CD4-positive, alpha-beta T cell (primary cell): ENCODE measurements at regions not wholly inside any gene's neighbourhood (a gene's known extent, or its start where the extent isn't known, plus 50 kb on each side); places are given as distances from the start of the nearest gene placed in this dataset.

Experiments
- ATAC-seq: fragments of 200-7000 bp; cut with Tn5 transposase; one replicate; pipeline ENCODE4 v1.10.0; 2022; ENCODE audit warnings: mild to moderate bottlenecking; ENCODE audit not compliant: poor library complexity
- CTCF ChIA-PET: fragments of 350-600 bp; sonication (Branson Sonifier 250); formaldehyde crosslinking; loops from one replicate; lab custom pipeline; 2021; ENCODE audit warnings: antibody characterized with exemption, inconsistent platforms; lab: Charles Lee
- POLR2A ChIA-PET: fragments of 350-600 bp; sonication (Branson Sonifier 250); formaldehyde crosslinking; loops from one replicate; lab custom pipeline; 2021; ENCODE audit warnings: antibody characterized with exemption, inconsistent platforms; lab: Charles Lee
- DNase-seq, 14 experiments: peaks; one replicate each; pipeline ENCODE4 v3.0.0-alpha.2; 2013 to 2020; ENCODE audit warnings: mixed read lengths in 2 of 14
- H3K27ac ChIP-seq, 2 donors: one replicate each; pipeline versions ENCODE4 v1.5.1 to v1.7.0; 2013; ENCODE audit warnings: low read length in 2 of 2, low read depth in 1 of 2, mild to moderate bottlenecking in 1 of 2
- H3K27me3 ChIP-seq, 2 experiments: 1 replicate in 1 of 2; 2 replicates in 1 of 2; pipeline versions ENCODE4 v1.6.1 to v1.7.0; 2013; ENCODE audit warnings: low read length in 2 of 2, control low read depth in 1 of 2, mild to moderate bottlenecking in 1 of 2, moderate library complexity in 1 of 2; ENCODE audit not compliant: insufficient read depth in 2 of 2, control insufficient read depth in 1 of 2
- H3K36me3 ChIP-seq: one replicate; pipeline ENCODE4 v1.6.1; 2013; ENCODE audit warnings: low read length, control low read depth; ENCODE audit not compliant: insufficient read depth
- H3K4me1 ChIP-seq: one replicate; pipeline ENCODE4 v1.6.1; 2013; ENCODE audit warnings: low read length, control low read depth; ENCODE audit not compliant: insufficient read depth
- H3K4me3 ChIP-seq: one replicate; pipeline ENCODE4 v1.5.1; 2013; ENCODE audit warnings: mild to moderate bottlenecking, low read length, moderate library complexity
- H3K9me3 ChIP-seq, 2 experiments: 1 replicate in 1 of 2; 2 replicates in 1 of 2; pipeline versions ENCODE4 v1.6.1 to v1.7.0; 2013; ENCODE audit warnings: low read length in 2 of 2, mild to moderate bottlenecking in 2 of 2, control low read depth in 1 of 2, moderate library complexity in 1 of 2; ENCODE audit not compliant: control insufficient read depth in 1 of 2, insufficient read depth in 1 of 2
- H3K27ac Mint-ChIP-seq: one replicate; pipeline ENCODE4 v1.8.0; 2020; ENCODE audit warnings: mixed read lengths
- H3K27me3 Mint-ChIP-seq: one replicate; pipeline ENCODE4 v1.8.0; 2021; ENCODE audit warnings: mixed read lengths
- H3K36me3 Mint-ChIP-seq: one replicate; pipeline ENCODE4 v1.8.0; 2021; ENCODE audit warnings: low read depth, mixed read lengths
- H3K4me1 Mint-ChIP-seq: one replicate; pipeline ENCODE4 v1.8.0; 2021; ENCODE audit warnings: low read depth, mixed read lengths
- H3K4me3 Mint-ChIP-seq: one replicate; pipeline ENCODE4 v1.8.0; 2020; ENCODE audit warnings: mild to moderate bottlenecking, mixed read lengths
- H3K9me3 Mint-ChIP-seq: one replicate; pipeline ENCODE4 v1.8.0; 2020; ENCODE audit warnings: mixed read lengths
- intact Hi-C, 2 experiments: fragments of 100-400 bp; cut with DNase I in 1 of 2; cut with micrococcal nuclease in 1 of 2; formaldehyde crosslinking; loops; one replicate each; pipeline versions ENCODE4 v1.15.1 to v1.9.0; 2023 to 2025; cut with DNase I, micrococcal nuclease
- TF ChIP-seq, protein P1 (sequence below): fragments of 200-600 bp; IDR thresholded peaks from one replicate; pipeline ENCODE4 v1.8.0; 2022; ENCODE audit warnings: antibody characterized with exemption, mild to moderate bottlenecking

DNA sequence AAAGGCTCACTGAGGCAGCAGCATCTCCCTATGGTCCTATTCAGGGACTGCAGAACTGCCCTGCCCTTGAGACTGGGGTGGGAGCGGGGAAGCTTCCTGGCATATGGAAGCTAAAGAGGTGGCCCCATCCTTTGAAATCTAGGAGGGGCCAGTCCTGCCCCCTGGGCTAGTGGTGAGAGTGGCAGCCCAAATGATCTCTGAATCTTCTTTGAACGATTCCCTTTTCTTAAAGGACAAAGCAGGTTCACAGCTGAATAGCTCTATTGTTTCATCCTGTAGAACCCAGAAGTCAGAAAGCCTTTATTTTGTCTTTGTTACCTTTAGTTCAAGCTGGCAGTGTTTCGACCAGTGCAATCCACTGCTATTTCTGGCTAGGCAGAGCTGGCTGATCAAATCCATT is 741.9 kb downstream of the IRX1 start:
- TF ChIP-seq, protein P1, sequence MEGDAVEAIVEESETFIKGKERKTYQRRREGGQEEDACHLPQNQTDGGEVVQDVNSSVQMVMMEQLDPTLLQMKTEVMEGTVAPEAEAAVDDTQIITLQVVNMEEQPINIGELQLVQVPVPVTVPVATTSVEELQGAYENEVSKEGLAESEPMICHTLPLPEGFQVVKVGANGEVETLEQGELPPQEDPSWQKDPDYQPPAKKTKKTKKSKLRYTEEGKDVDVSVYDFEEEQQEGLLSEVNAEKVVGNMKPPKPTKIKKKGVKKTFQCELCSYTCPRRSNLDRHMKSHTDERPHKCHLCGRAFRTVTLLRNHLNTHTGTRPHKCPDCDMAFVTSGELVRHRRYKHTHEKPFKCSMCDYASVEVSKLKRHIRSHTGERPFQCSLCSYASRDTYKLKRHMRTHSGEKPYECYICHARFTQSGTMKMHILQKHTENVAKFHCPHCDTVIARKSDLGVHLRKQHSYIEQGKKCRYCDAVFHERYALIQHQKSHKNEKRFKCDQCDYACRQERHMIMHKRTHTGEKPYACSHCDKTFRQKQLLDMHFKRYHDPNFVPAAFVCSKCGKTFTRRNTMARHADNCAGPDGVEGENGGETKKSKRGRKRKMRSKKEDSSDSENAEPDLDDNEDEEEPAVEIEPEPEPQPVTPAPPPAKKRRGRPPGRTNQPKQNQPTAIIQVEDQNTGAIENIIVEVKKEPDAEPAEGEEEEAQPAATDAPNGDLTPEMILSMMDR, result no peak
- no peaks in the 10 kb centered on the region for H3K36me3 ChIP-seq
- H3K27me3 ChIP-seq, result no peaks in the 10 kb centered on the region
- DNase-seq (no peak), ATAC-seq (no peak)
- Mint-ChIP-seq H3K4me1 (no peaks in the 10 kb centered on the region), H3K9me3 (peaks cover 8% of the 10 kb centered on the region), H3K27me3 (no peaks in the 10 kb centered on the region), H3K36me3 (no peaks in the 10 kb centered on the region), H3K4me3 (no peak overlapping the region), H3K27ac (no peak overlapping the region)
- H3K9me3 ChIP-seq, result peaks cover 0 to 11% of the 10 kb centered on the region in 2 experiments
- POLR2A ChIA-PET, result no interaction called here
- no peak overlapping the region for H3K4me3 ChIP-seq
- intact Hi-C loops, result no loop called here
- no peaks in the 10 kb centered on the region for H3K4me1 ChIP-seq
- H3K27ac ChIP-seq, result no peak overlapping the region
- CTCF ChIA-PET, result no interaction called here

DNA sequence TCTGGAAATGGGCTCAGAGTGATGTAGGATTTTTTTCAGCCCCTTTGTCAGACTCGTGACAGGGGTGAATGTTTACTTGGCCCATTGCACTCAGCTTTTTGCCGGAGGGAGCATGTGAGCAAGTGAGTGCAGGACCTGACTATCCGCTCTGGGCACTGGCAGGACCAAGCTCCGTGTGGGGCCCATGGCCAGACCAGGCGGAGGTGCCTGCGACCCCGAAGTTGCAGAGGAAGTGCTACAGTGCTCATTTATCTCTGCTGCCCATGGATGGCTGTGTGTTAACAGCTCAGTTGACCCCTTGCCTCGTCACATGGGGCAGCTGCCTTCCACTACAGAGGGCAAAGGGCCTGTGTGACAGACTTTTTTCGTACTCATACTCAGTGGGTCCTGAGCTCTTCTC is 744.3 kb downstream of the IRX1 start:
- H3K36me3 ChIP-seq, result no peaks in the 10 kb centered on the region
- H3K4me1 Mint-ChIP-seq, result no peaks in the 10 kb centered on the region
- DNase-seq (no peak), ATAC-seq (no peak)
- TF ChIP-seq, protein P1, result no peak
- H3K27ac Mint-ChIP-seq, result no peak overlapping the region
- H3K4me1 ChIP-seq, result no peaks in the 10 kb centered on the region
- no peaks in the 10 kb centered on the region for H3K27me3 Mint-ChIP-seq
- H3K27me3 ChIP-seq, result no peaks in the 10 kb centered on the region
- ChIA-PET POLR2A (no interaction called here), CTCF (no interaction called here)
- H3K9me3 ChIP-seq, result peaks cover 0 to 11% of the 10 kb centered on the region in 2 experiments
- no peak overlapping the region for H3K4me3 Mint-ChIP-seq
- H3K27ac ChIP-seq, result no peak overlapping the region
- intact Hi-C loops, result no loop called here
- H3K4me3 ChIP-seq, result no peak overlapping the region
- H3K9me3 Mint-ChIP-seq, result peaks cover 12% of the 10 kb centered on the region
- H3K36me3 Mint-ChIP-seq, result no peaks in the 10 kb centered on the region

DNA sequence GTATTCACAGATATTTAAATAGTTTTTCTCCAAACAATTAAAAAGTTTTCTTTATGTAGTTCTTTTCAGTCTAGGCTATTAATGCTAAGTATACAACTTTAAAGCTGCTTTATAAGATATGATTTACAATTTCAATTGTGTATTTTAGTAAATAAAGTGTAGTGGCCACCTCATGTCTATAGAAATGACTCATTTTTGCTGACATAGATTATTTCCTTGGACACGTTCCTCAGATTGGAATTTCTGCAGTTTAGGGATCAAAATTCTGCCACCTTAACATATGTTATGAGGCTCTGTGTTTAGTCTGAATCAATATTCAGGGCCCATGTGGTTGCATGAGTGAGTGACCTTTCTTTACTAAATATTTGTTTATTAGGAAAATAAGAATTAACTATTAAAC is 750.2 kb downstream of the IRX1 start:
- Histone ChIP-seq H3K36me3 (no peaks in the 10 kb centered on the region), H3K27ac (no peak overlapping the region), H3K27me3 (no peaks in the 10 kb centered on the region), H3K9me3 (peaks cover 0 to 5% of the 10 kb centered on the region in 2 experiments), H3K4me1 (no peaks in the 10 kb centered on the region), H3K4me3 (no peak overlapping the region)
- ChIA-PET CTCF (no interaction called here), POLR2A (no interaction called here)
- no peak overlapping the region for H3K27ac Mint-ChIP-seq
- ATAC-seq (no peak), DNase-seq (no peak)
- no peaks in the 10 kb centered on the region for H3K4me1 Mint-ChIP-seq
- peaks cover 7% of the 10 kb centered on the region for H3K9me3 Mint-ChIP-seq
- H3K4me3 Mint-ChIP-seq, result no peak overlapping the region
- H3K36me3 Mint-ChIP-seq, result no peaks in the 10 kb centered on the region
- H3K27me3 Mint-ChIP-seq, result no peaks in the 10 kb centered on the region
- intact Hi-C loops, result no loop called here
- TF ChIP-seq, protein P1, result no peak
